A549 (cell line): ENCODE measurements at regions not wholly inside any gene's neighbourhood (a gene's known extent, or its start where the extent isn't known, plus 50 kb on each side); places are given as distances from the start of the nearest gene placed in this dataset.

ENCODE experiments used
- ATAC-seq, 2 experiments: fragments of 200-7000 bp in 1 of 2; fragments of >200 bp in 1 of 2; cut with Nextera tagmentation in 1 of 2; cut with Tn5 transposase in 1 of 2; 3 replicates each; pipeline versions ENCODE4 v1.8.0 to v1.9.1; 2018 to 2020; ENCODE audit warnings: mild to moderate bottlenecking in 1 of 2, moderate library complexity in 1 of 2
- CTCF ChIA-PET: fragments of 300-600 bp; sonication (Branson Sonifier 250); formaldehyde crosslinking; extraction: SDS; loops from one replicate; lab custom pipeline; 2021; ENCODE audit warnings: antibody characterized with exemption, inconsistent platforms; lab: Yijun Ruan, JAX
- POLR2A ChIA-PET: fragments of 350-600 bp; formaldehyde crosslinking; extraction: SDS; loops from one replicate; lab custom pipeline; 2021; ENCODE audit warnings: antibody characterized with exemption, inconsistent platforms; lab: Yijun Ruan, JAX
- DNase-seq, 2 experiments: peaks; one replicate each; pipeline versions ENCODE4 v3.0.0 to v3.0.0-alpha.2; 2011 to 2016; ENCODE audit warnings: low read depth in 1 of 2, low spot score in 1 of 2
- FAIRE-seq: peaks from 2 replicates; lab custom pipeline; 2011; peaks lifted over from hg19 to GRCh38; lab: Jason Lieb, UNC
- H3K27ac ChIP-seq, 2 experiments: fragments of >200 bp; sonication (Bioruptor Twin); formaldehyde crosslinking; 3 replicates each; pipeline ENCODE4 v1.5.1; 2016 to 2017
- H3K4me1 ChIP-seq: fragments of >200 bp; sonication (Bioruptor Twin); formaldehyde crosslinking; 3 replicates; pipeline ENCODE4 v1.6.1; 2016
- H3K4me2 ChIP-seq: fragments of >200 bp; sonication (Bioruptor Twin); formaldehyde crosslinking; 3 replicates; pipeline ENCODE4 v1.6.1; 2016
- H3K4me3 ChIP-seq: fragments of >200 bp; sonication (Bioruptor Twin); formaldehyde crosslinking; 3 replicates; pipeline ENCODE4 v1.5.1; 2016
- H3K9me3 ChIP-seq: fragments of >200 bp; sonication (Bioruptor Twin); formaldehyde crosslinking; 3 replicates; pipeline ENCODE4 v1.6.1; 2016
- ATOH8 ChIP-seq: fragments of 250-450 bp; sonication (Bioruptor Pico); IDR thresholded peaks from 2 replicates; pipeline ENCODE4 v1.5.0; 2020; ENCODE audit warnings: low read depth, mild to moderate bottlenecking, moderate library complexity
- BHLHE40 ChIP-seq: IDR thresholded peaks from 2 replicates; pipeline ENCODE4 v1.6.1; 2012; ENCODE audit warnings: low read depth, low read length, inconsistent platforms
- EHMT2 ChIP-seq: fragments of 200-600 bp; sonication (generic); IDR thresholded peaks from 2 replicates; pipeline ENCODE4 v1.6.1; 2016; ENCODE audit warnings: antibody characterized with exemption, low read depth, mild to moderate bottlenecking, moderate library complexity
- EP300 ChIP-seq, 2 experiments: fragments of >200 bp; sonication (Bioruptor Twin); formaldehyde crosslinking; IDR thresholded peaks; 2 replicates in 1 of 2; 3 replicates in 1 of 2; pipeline ENCODE4 v1.6.1; 2016 to 2017
- FOSB ChIP-seq: fragments of 250-450 bp; sonication (Bioruptor Pico); IDR thresholded peaks from 2 replicates; pipeline ENCODE4 v1.5.0; 2020; ENCODE audit warnings: mild to moderate bottlenecking, moderate library complexity
- FOSL2 ChIP-seq, 2 experiments: fragments of 450-650 bp in 1 of 2; fragments of >200 bp in 1 of 2; sonication (Bioruptor Twin) in 1 of 2; formaldehyde crosslinking; IDR thresholded peaks; 2 replicates each; pipeline versions ENCODE4 v1.5.0 to v1.6.1; 2016 to 2020; ENCODE audit warnings: mild to moderate bottlenecking in 1 of 2, moderate library complexity in 1 of 2
- FOXS1 ChIP-seq: fragments of 250-450 bp; sonication (Bioruptor Pico); IDR thresholded peaks from 2 replicates; pipeline ENCODE4 v1.5.0; 2020; ENCODE audit warnings: mild to moderate bottlenecking, moderate library complexity
- HOXB13 ChIP-seq: fragments of 250-450 bp; sonication (Bioruptor Pico); IDR thresholded peaks from 2 replicates; pipeline ENCODE4 v1.5.0; 2020; ENCODE audit warnings: low read depth, mild to moderate bottlenecking, moderate library complexity
- HOXB5 ChIP-seq: fragments of 250-450 bp; sonication (Bioruptor Pico); IDR thresholded peaks from 2 replicates; pipeline ENCODE4 v1.5.0; 2020; ENCODE audit warnings: mild to moderate bottlenecking, moderate library complexity
- JUN ChIP-seq, 2 experiments: fragments of >200 bp; sonication (Bioruptor Twin); formaldehyde crosslinking; IDR thresholded peaks; 2 replicates in 1 of 2; 3 replicates in 1 of 2; pipeline ENCODE4 v1.6.1; 2016 to 2017
- JUNB ChIP-seq: fragments of >200 bp; sonication (Bioruptor Twin); formaldehyde crosslinking; IDR thresholded peaks from 2 replicates; pipeline ENCODE4 v1.6.1; 2016
- MAFK ChIP-seq: fragments of 450-650 bp; IDR thresholded peaks from 2 replicates; pipeline ENCODE4 v1.6.1; 2014; ENCODE audit not compliant: partially characterized antibody
- NR3C1 ChIP-seq: fragments of >200 bp; sonication (Bioruptor Twin); formaldehyde crosslinking; IDR thresholded peaks from 3 replicates; pipeline ENCODE4 v1.6.1; 2017
- RAD21 ChIP-seq, 2 experiments: fragments of >200 bp in 1 of 2; sonication (Bioruptor Twin) in 1 of 2; formaldehyde crosslinking in 1 of 2; IDR thresholded peaks in 1 of 2; conservative IDR thresholded peaks in 1 of 2; 2 replicates in 1 of 2; 3 replicates in 1 of 2; pipeline ENCODE4 v1.6.1; 2012 to 2018; ENCODE audit warnings: inconsistent platforms in 1 of 2
- RARB ChIP-seq: fragments of 250-450 bp; sonication (Bioruptor Pico); IDR thresholded peaks from 2 replicates; pipeline ENCODE4 v1.8.0; 2021; ENCODE audit warnings: mild to moderate bottlenecking, moderate library complexity
- SMC3 ChIP-seq: fragments of >200 bp; sonication (Bioruptor Twin); formaldehyde crosslinking; IDR thresholded peaks from 3 replicates; pipeline ENCODE4 v1.6.1; 2018; ENCODE audit warnings: inconsistent platforms
- USF2 ChIP-seq: fragments of 450-650 bp; IDR thresholded peaks from 2 replicates; pipeline ENCODE4 v1.6.1; 2014; ENCODE audit warnings: antibody characterized with exemption
- WGBS: methylation state at CpG from one replicate; pipeline ENCODE4 v1.1.6; 2017; ENCODE audit errors: missing lambda C conversion rate; 5-methylcytosine and 5-hydroxymethylcytosine counted together
- TF ChIP-seq, protein P1 (sequence below): fragments of 250-450 bp; sonication (Bioruptor Pico); IDR thresholded peaks from 2 replicates; pipeline ENCODE4 v1.5.0; 2021; ENCODE audit warnings: mild to moderate bottlenecking, moderate library complexity, borderline replicate concordance
- TF ChIP-seq, protein P2 (sequence below): fragments of >200 bp; sonication (Bioruptor Twin); formaldehyde crosslinking; IDR thresholded peaks from 3 replicates; pipeline ENCODE4 v1.5.1; 2016
- TF ChIP-seq, protein P3 (sequence below): fragments of >200 bp; sonication (Bioruptor Twin); formaldehyde crosslinking; IDR thresholded peaks from 3 replicates; pipeline ENCODE4 v1.6.1; 2016

GRCh38 chr20:58579069-58579818 lies 64.0 kb upstream of the APCDD1L start:
- Histone ChIP-seq H3K9me3 (no peaks in the 10 kb centered on the region; the same call in 2 of the 3 replicates), H3K27ac (no peak overlapping the region), H3K4me2 (no peak overlapping the region), H3K4me3 (no peak overlapping the region), H3K4me1 (no peaks in the 10 kb centered on the region)
- DNase-seq, result no peak
- TF ChIP-seq EP300 (IDR thresholded peaks at IDR 0.05), result no peak
- TF ChIP-seq, protein P1, sequence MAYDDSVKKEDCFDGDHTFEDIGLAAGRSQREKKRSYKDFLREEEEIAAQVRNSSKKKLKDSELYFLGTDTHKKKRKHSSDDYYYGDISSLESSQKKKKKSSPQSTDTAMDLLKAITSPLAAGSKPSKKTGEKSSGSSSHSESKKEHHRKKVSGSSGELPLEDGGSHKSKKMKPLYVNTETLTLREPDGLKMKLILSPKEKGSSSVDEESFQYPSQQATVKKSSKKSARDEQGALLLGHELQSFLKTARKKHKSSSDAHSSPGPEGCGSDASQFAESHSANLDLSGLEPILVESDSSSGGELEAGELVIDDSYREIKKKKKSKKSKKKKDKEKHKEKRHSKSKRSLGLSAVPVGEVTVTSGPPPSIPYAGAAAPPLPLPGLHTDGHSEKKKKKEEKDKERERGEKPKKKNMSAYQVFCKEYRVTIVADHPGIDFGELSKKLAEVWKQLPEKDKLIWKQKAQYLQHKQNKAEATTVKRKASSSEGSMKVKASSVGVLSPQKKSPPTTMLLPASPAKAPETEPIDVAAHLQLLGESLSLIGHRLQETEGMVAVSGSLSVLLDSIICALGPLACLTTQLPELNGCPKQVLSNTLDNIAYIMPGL (CRISPR knock-in tag), result no peak
- TF ChIP-seq NR3C1, result no peak
- TF ChIP-seq, protein P2, sequence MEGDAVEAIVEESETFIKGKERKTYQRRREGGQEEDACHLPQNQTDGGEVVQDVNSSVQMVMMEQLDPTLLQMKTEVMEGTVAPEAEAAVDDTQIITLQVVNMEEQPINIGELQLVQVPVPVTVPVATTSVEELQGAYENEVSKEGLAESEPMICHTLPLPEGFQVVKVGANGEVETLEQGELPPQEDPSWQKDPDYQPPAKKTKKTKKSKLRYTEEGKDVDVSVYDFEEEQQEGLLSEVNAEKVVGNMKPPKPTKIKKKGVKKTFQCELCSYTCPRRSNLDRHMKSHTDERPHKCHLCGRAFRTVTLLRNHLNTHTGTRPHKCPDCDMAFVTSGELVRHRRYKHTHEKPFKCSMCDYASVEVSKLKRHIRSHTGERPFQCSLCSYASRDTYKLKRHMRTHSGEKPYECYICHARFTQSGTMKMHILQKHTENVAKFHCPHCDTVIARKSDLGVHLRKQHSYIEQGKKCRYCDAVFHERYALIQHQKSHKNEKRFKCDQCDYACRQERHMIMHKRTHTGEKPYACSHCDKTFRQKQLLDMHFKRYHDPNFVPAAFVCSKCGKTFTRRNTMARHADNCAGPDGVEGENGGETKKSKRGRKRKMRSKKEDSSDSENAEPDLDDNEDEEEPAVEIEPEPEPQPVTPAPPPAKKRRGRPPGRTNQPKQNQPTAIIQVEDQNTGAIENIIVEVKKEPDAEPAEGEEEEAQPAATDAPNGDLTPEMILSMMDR, result no peak
- TF ChIP-seq JUNB, result no peak
- TF ChIP-seq EHMT2, result no peak
- TF ChIP-seq BHLHE40, result no peak
- TF ChIP-seq SMC3, result no peak
- no peak for TF ChIP-seq RAD21 (conservative IDR thresholded peaks at IDR 0.05 in 1 of 2, IDR thresholded peaks at IDR 0.05 in 1 of 2)
- no peak for TF ChIP-seq FOSB (CRISPR knock-in tag)
- no peak for TF ChIP-seq ATOH8
- no peak for TF ChIP-seq MAFK
- TF ChIP-seq, protein P3, sequence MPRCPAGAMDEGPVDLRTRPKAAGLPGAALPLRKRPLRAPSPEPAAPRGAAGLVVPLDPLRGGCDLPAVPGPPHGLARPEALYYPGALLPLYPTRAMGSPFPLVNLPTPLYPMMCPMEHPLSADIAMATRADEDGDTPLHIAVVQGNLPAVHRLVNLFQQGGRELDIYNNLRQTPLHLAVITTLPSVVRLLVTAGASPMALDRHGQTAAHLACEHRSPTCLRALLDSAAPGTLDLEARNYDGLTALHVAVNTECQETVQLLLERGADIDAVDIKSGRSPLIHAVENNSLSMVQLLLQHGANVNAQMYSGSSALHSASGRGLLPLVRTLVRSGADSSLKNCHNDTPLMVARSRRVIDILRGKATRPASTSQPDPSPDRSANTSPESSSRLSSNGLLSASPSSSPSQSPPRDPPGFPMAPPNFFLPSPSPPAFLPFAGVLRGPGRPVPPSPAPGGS, result no peak
- no peak for TF ChIP-seq HOXB13
- FAIRE-seq, result no peak
- no peak for ATAC-seq
- 46% methylated on average over 15 of the region's 15 CpGs for WGBS
- POLR2A ChIA-PET, result no interaction called here
- CTCF ChIA-PET, result interaction anchor here (1.0 kb wide), 1 partner anchor 14 kb away, joined by 3 read pairs; no protein-coding TSS in a partner anchor

DNA sequence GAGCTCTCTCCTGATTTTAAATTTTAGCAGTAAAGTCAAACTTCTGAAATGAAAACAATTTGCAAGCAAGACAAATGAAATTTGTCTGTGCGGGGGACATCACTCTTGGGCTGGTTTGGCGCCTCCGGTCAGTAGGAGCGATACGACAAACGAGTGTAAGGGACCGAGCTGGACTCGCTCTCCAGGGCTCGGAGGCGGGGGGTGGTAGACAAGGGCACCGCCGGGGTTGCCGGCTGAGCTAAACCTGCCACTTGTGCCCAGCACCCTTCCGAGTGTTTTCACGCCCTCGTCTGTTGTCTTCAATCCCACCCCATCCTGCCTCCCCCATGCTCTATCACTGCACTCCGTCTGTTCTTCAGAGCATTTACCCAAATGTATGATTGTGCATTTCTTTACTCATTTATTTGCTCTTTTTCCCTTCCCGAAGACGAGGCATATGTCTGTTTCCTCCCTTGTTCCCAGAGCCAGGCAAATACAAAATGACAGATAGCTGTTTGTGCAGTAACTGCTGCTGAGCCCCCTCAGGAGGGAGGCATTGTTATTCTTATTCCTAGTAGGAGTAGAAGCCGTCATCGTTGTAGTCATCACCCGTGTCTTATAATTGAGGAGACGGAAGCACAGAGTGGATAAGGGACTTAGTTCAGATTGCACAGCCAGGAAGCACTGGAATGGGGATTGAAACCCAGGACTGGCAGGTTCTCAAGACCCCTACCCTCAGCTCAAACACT lies 62.8 kb upstream of the APCDD1L start:
- no peak for FAIRE-seq
- H3K4me3 ChIP-seq, result no peak overlapping the region
- ATAC-seq, result no peak
- no peak for DNase-seq
- POLR2A ChIA-PET, result no interaction called here
- no peak overlapping the region for H3K4me2 ChIP-seq
- TF ChIP-seq, protein P1 (CRISPR knock-in tag), result no peak
- TF ChIP-seq, protein P3, result no peak
- TF ChIP-seq USF2 (no peak), FOXS1 (CRISPR knock-in tag) (no peak), RAD21 (conservative IDR thresholded peaks at IDR 0.05 in 1 of 2, IDR thresholded peaks at IDR 0.05 in 1 of 2) (no peak), HOXB5 (no peak), RARB (CRISPR knock-in tag) (no peak), JUN (IDR thresholded peaks at IDR 0.05) (no peak), FOSL2 (IDR thresholded peaks at IDR 0.05) (no peak), FOSL2 (CRISPR knock-in tag; IDR thresholded peaks at IDR 0.05) (no peak), BHLHE40 (no peak), EHMT2 (no peak)
- WGBS, result 60% methylated on average over 23 of the region's 23 CpGs
- H3K27ac ChIP-seq, result no peak overlapping the region
- CTCF ChIA-PET, result interaction anchor here (0.6 to 1.2 kb wide), 3 partner anchors 9 to 79 kb away, joined by 3 read pairs; no protein-coding TSS in a partner anchor
- H3K4me1 ChIP-seq, result no peaks in the 10 kb centered on the region
- H3K9me3 ChIP-seq, result no peaks in the 10 kb centered on the region; the same call in 2 of the 3 replicates
